ENCODE measurements at regions not wholly inside any gene's neighbourhood (a gene's known extent, or its start where the extent isn't known, plus 50 kb on each side); places are given as distances from the start of the nearest gene placed in this dataset.

GRCh38 chr1:106755682-106756406, 300.6 kb upstream of the PRMT6 start:
- intact Hi-C loops (cut with micrococcal nuclease; ENCODE audit: unreplicated experiment): no loop called here

GRCh38 chr1:106756752-106757151, 299.7 kb upstream of the PRMT6 start:
- Histone ChIP-seq H4K20me1 (ENCODE audit: insufficient read depth, low read length) (no peaks in the 10 kb centered on the region), H3K79me2 (ENCODE audit: insufficient read depth, low read depth, low read length) (no peaks in the 10 kb centered on the region), H3K36me3 (ENCODE audit: insufficient read depth, low read length) (no peaks in the 10 kb centered on the region), H3K4me1 (ENCODE audit: insufficient read depth, low read length, poor library complexity, severe bottlenecking) (no peaks in the 10 kb centered on the region), H3K9me2 (ENCODE audit: insufficient read depth, low read length) (no peaks in the 10 kb centered on the region), H3K27ac (ENCODE audit: low read depth, low read length, poor library complexity, severe bottlenecking) (no peak overlapping the region), H3K4me3 (ENCODE audit: low read depth, low read length, poor library complexity, severe bottlenecking) (no peak overlapping the region), H2AFZ (ENCODE audit: low read length) (no peak overlapping the region), H3K9me3 (ENCODE audit: low read length) (no peaks in the 10 kb centered on the region), H3K4me2 (ENCODE audit: low read length) (no peak overlapping the region)
- DNase-seq (ENCODE audit: low spot score): no peak
- BruUV-seq (replicated peaks): no TSS peak
- POLR2A ChIA-PET: no interaction called here
- intact Hi-C loops (cut with micrococcal nuclease; ENCODE audit: unreplicated experiment): no loop called here
- CTCF ChIA-PET (ENCODE audit: unreplicated experiment): no interaction called here
- TF ChIP-seq CTCF (conservative IDR thresholded peaks at IDR 0.05; ENCODE audit: low read length) (no peak), EZH2phosphoT487 (IDR thresholded peaks at IDR 0.05; ENCODE audit: borderline replicate concordance, low read depth, low read length) (no peak)

More at GRCh38 chr1:106755682-106756406, 300.6 kb upstream of the PRMT6 start:
- Histone ChIP-seq H3K27ac (ENCODE audit: low read depth, low read length, poor library complexity, severe bottlenecking) (no peak overlapping the region), H3K4me3 (ENCODE audit: low read depth, low read length, poor library complexity, severe bottlenecking) (no peak overlapping the region), H2AFZ (ENCODE audit: low read length) (no peak overlapping the region), H3K4me1 (ENCODE audit: insufficient read depth, low read length, poor library complexity, severe bottlenecking) (no peaks in the 10 kb centered on the region), H4K20me1 (ENCODE audit: insufficient read depth, low read length) (no peaks in the 10 kb centered on the region), H3K36me3 (ENCODE audit: insufficient read depth, low read length) (no peaks in the 10 kb centered on the region), H3K79me2 (ENCODE audit: insufficient read depth, low read depth, low read length) (no peaks in the 10 kb centered on the region), H3K9me2 (ENCODE audit: insufficient read depth, low read length) (no peaks in the 10 kb centered on the region), H3K4me2 (ENCODE audit: low read length) (no peak overlapping the region), H3K9me3 (ENCODE audit: low read length) (no peaks in the 10 kb centered on the region)
- no peak for DNase-seq (ENCODE audit: low spot score)
- CTCF ChIA-PET (ENCODE audit: unreplicated experiment): no interaction called here
- TF ChIP-seq CTCF (conservative IDR thresholded peaks at IDR 0.05; ENCODE audit: low read length): no peak
- TF ChIP-seq EZH2phosphoT487 (IDR thresholded peaks at IDR 0.05; ENCODE audit: borderline replicate concordance, low read depth, low read length): no peak
- BruUV-seq (replicated peaks): no TSS peak
- POLR2A ChIA-PET: no interaction called here

GRCh38 chr1:106768077-106768476, 288.4 kb upstream of the PRMT6 start:
- POLR2A ChIA-PET: interaction anchor here (0.6 to 0.9 kb wide), 2 partner anchors 8 to 363 kb away, joined by 3 read pairs; no protein-coding TSS in a partner anchor
- CTCF ChIA-PET (ENCODE audit: unreplicated experiment): no interaction called here
- no peaks in the 10 kb centered on the region for H3K4me1 ChIP-seq (ENCODE audit: insufficient read depth, low read length, poor library complexity, severe bottlenecking)
- H2AFZ ChIP-seq (ENCODE audit: low read length): no peak overlapping the region
- TF ChIP-seq EZH2phosphoT487 (IDR thresholded peaks at IDR 0.05; ENCODE audit: borderline replicate concordance, low read depth, low read length) (no peak), CTCF (conservative IDR thresholded peaks at IDR 0.05; ENCODE audit: low read length) (no peak)
- intact Hi-C loops (cut with micrococcal nuclease; ENCODE audit: unreplicated experiment): no loop called here
- H3K9me2 ChIP-seq (ENCODE audit: insufficient read depth, low read length): peaks cover 5% of the 10 kb centered on the region; the same call in 1 of the 2 replicates
- no TSS peak for BruUV-seq (replicated peaks)
- no peak for DNase-seq (ENCODE audit: low spot score)
- no peaks in the 10 kb centered on the region for H3K9me3 ChIP-seq (ENCODE audit: low read length)
- no peaks in the 10 kb centered on the region for H3K79me2 ChIP-seq (ENCODE audit: insufficient read depth, low read depth, low read length)
- no peaks in the 10 kb centered on the region for H4K20me1 ChIP-seq (ENCODE audit: insufficient read depth, low read length)
- no peaks in the 10 kb centered on the region for H3K36me3 ChIP-seq (ENCODE audit: insufficient read depth, low read length)
- no peak overlapping the region for H3K27ac ChIP-seq (ENCODE audit: low read depth, low read length, poor library complexity, severe bottlenecking)
- H3K4me3 ChIP-seq (ENCODE audit: low read depth, low read length, poor library complexity, severe bottlenecking): no peak overlapping the region
- H3K4me2 ChIP-seq (ENCODE audit: low read length): no peak overlapping the region

Data from OCI-LY7 (cell line).